Astrocyte (in vitro differentiated cells and primary cell): ENCODE measurements at regions not wholly inside any gene's neighbourhood (a gene's known extent, or its start where the extent isn't known, plus 50 kb on each side); places are given as distances from the start of the nearest gene placed in this dataset.

Experiments used
- DNase-seq: peaks from one replicate; pipeline ENCODE4 v3.0.0-alpha.2; 2010; ENCODE audit warnings: low read depth
- FAIRE-seq: peaks from 2 replicates; lab custom pipeline; 2011; peaks lifted over from hg19 to GRCh38; lab: Jason Lieb, UNC
- H2AFZ ChIP-seq: 2 replicates; pipeline ENCODE4 v1.6.0; 2012; ENCODE audit warnings: low read depth, low read length, inconsistent platforms
- H3K27ac ChIP-seq: 2 replicates; pipeline ENCODE4 v1.5.1; 2011; ENCODE audit warnings: low read depth, low read length, inconsistent platforms
- H3K27me3 ChIP-seq: 2 replicates; pipeline ENCODE4 v1.6.0; 2011; ENCODE audit warnings: low read length, inconsistent platforms; ENCODE audit not compliant: insufficient read depth
- H3K36me3 ChIP-seq: 2 replicates; pipeline ENCODE4 v1.5.1; 2011; ENCODE audit warnings: low read length, inconsistent platforms; ENCODE audit not compliant: insufficient read depth
- H3K4me1 ChIP-seq: 2 replicates; pipeline ENCODE4 v1.5.1; 2011; ENCODE audit warnings: low read length, inconsistent platforms; ENCODE audit not compliant: insufficient read depth
- H3K4me2 ChIP-seq: 2 replicates; pipeline ENCODE4 v1.6.0; 2012; ENCODE audit warnings: low read length, inconsistent platforms
- H3K4me3 ChIP-seq: 2 replicates; pipeline ENCODE4 v1.5.1; 2011; ENCODE audit warnings: low read depth, mild to moderate bottlenecking, low read length, inconsistent platforms; ENCODE audit not compliant: insufficient read depth
- H3K79me2 ChIP-seq: 2 replicates; pipeline ENCODE4 v1.6.0; 2012; ENCODE audit warnings: mild to moderate bottlenecking, low read length, inconsistent platforms; ENCODE audit not compliant: insufficient read depth
- H3K9ac ChIP-seq: 2 replicates; pipeline ENCODE4 v1.6.0; 2012; ENCODE audit warnings: mild to moderate bottlenecking, low read length, inconsistent platforms
- H3K9me3 ChIP-seq: 2 replicates; pipeline ENCODE4 v1.5.1; 2012; ENCODE audit warnings: low read depth, mild to moderate bottlenecking, low read length, inconsistent platforms; ENCODE audit not compliant: insufficient read depth
- H4K20me1 ChIP-seq: 2 replicates; pipeline ENCODE4 v1.6.0; 2012; ENCODE audit warnings: low read length, inconsistent platforms; ENCODE audit not compliant: insufficient read depth
- H3K27ac Mint-ChIP-seq: one replicate; pipeline ENCODE4 v1.8.0; 2021; ENCODE audit warnings: mild to moderate bottlenecking, mixed read lengths; ENCODE audit not compliant: unreplicated experiment
- H3K27me3 Mint-ChIP-seq: one replicate; pipeline ENCODE4 v1.8.0; 2021; ENCODE audit warnings: low read depth, mixed read lengths; ENCODE audit not compliant: unreplicated experiment
- H3K36me3 Mint-ChIP-seq: one replicate; pipeline ENCODE4 v1.8.0; 2021; ENCODE audit warnings: low read depth, mixed read lengths; ENCODE audit not compliant: unreplicated experiment
- H3K4me1 Mint-ChIP-seq: one replicate; pipeline ENCODE4 v1.8.0; 2021; ENCODE audit warnings: low read depth, mixed read lengths; ENCODE audit not compliant: unreplicated experiment
- H3K4me3 Mint-ChIP-seq: one replicate; pipeline ENCODE4 v1.8.0; 2021; ENCODE audit warnings: mild to moderate bottlenecking, moderate library complexity, mixed read lengths; ENCODE audit not compliant: unreplicated experiment
- H3K9me3 Mint-ChIP-seq: one replicate; pipeline ENCODE4 v1.8.0; 2021; ENCODE audit warnings: mild to moderate bottlenecking, mixed read lengths; ENCODE audit not compliant: unreplicated experiment
- EZH2 ChIP-seq: IDR thresholded peaks from 2 replicates; pipeline ENCODE4 v1.6.1; 2012; ENCODE audit warnings: mild to moderate bottlenecking, low read length, inconsistent platforms; ENCODE audit not compliant: insufficient read depth
- TF ChIP-seq, protein P1 (sequence below): IDR thresholded peaks from 2 replicates; pipeline ENCODE4 v1.5.1; 2011; ENCODE audit warnings: low read depth, mild to moderate bottlenecking, inconsistent platforms, low read length, moderate library complexity; ENCODE audit not compliant: insufficient read depth

DNA sequence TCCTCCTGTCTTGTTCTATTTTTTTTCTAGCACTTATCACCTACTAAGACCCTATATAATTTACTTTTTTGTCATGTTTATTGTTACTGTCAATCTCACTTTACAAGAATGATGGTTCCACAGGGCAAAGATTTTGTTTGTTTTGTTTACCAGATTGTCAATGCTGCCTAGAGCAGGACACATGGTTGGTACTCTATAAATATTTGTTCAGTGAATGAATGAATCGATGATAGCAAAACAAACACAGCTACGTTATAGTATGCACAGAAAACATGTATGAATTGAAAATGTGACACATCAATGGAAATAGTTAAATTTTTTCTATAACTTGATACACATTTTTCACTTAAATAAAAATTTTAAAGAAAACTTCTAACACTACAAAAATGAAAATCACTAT, 67.1 kb upstream of the KRR1 start:
- Mint-ChIP-seq H3K27me3 (no peaks in the 10 kb centered on the region), H3K4me1 (no peaks in the 10 kb centered on the region), H3K4me3 (no peak overlapping the region), H3K36me3 (no peaks in the 10 kb centered on the region), H3K27ac (no peak overlapping the region), H3K9me3 (no peaks in the 10 kb centered on the region)
- no peaks in the 10 kb centered on the region for H3K9me3 ChIP-seq
- H4K20me1 ChIP-seq = no peaks in the 10 kb centered on the region
- no peaks in the 10 kb centered on the region for H3K79me2 ChIP-seq
- no peak for DNase-seq
- TF ChIP-seq, protein P1, sequence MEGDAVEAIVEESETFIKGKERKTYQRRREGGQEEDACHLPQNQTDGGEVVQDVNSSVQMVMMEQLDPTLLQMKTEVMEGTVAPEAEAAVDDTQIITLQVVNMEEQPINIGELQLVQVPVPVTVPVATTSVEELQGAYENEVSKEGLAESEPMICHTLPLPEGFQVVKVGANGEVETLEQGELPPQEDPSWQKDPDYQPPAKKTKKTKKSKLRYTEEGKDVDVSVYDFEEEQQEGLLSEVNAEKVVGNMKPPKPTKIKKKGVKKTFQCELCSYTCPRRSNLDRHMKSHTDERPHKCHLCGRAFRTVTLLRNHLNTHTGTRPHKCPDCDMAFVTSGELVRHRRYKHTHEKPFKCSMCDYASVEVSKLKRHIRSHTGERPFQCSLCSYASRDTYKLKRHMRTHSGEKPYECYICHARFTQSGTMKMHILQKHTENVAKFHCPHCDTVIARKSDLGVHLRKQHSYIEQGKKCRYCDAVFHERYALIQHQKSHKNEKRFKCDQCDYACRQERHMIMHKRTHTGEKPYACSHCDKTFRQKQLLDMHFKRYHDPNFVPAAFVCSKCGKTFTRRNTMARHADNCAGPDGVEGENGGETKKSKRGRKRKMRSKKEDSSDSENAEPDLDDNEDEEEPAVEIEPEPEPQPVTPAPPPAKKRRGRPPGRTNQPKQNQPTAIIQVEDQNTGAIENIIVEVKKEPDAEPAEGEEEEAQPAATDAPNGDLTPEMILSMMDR = no peak
- TF ChIP-seq EZH2 = no peak
- H3K4me3 ChIP-seq = no peak overlapping the region
- no peaks in the 10 kb centered on the region for H3K36me3 ChIP-seq
- H3K9ac ChIP-seq = no peak overlapping the region
- no peak overlapping the region for H3K4me2 ChIP-seq
- H2AFZ ChIP-seq = no peak overlapping the region
- H3K4me1 ChIP-seq = no peaks in the 10 kb centered on the region
- H3K27ac ChIP-seq = no peak overlapping the region
- H3K27me3 ChIP-seq = no peaks in the 10 kb centered on the region
- FAIRE-seq = no peak

DNA sequence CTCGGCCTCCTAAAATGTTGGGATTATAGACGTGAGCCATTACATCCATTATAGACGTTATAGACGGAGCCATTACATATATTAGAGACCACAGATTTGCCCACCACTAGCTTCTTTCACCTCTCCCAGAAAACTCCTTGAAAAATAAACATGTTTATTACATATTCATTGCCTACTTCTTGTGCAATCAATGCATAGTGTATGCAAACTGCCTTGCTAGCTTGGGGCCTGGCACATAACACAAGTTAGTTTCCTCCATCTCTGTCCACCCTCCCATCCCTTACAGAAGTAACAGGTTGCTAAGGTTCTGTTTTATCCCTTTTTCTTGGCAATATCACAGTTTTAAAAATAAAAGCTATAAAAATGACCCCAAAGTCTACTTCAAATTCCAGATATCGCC, 66.4 kb upstream of the KRR1 start:
- H3K27me3 Mint-ChIP-seq = no peaks in the 10 kb centered on the region
- no peaks in the 10 kb centered on the region for H3K36me3 Mint-ChIP-seq
- H3K27ac Mint-ChIP-seq = no peak overlapping the region
- H2AFZ ChIP-seq = no peak overlapping the region
- no peaks in the 10 kb centered on the region for H3K79me2 ChIP-seq
- H3K27ac ChIP-seq = no peak overlapping the region
- no peak overlapping the region for H3K4me2 ChIP-seq
- no peaks in the 10 kb centered on the region for H3K4me1 Mint-ChIP-seq
- no peaks in the 10 kb centered on the region for H3K27me3 ChIP-seq
- H3K9me3 ChIP-seq = no peaks in the 10 kb centered on the region
- no peak for FAIRE-seq
- H4K20me1 ChIP-seq = no peaks in the 10 kb centered on the region
- H3K4me1 ChIP-seq = no peaks in the 10 kb centered on the region
- TF ChIP-seq, protein P1 = no peak
- no peak for TF ChIP-seq EZH2
- no peaks in the 10 kb centered on the region for H3K36me3 ChIP-seq
- no peak overlapping the region for H3K4me3 Mint-ChIP-seq
- H3K9ac ChIP-seq = no peak overlapping the region
- no peak overlapping the region for H3K4me3 ChIP-seq
- H3K9me3 Mint-ChIP-seq = no peaks in the 10 kb centered on the region
- no peak for DNase-seq

DNA sequence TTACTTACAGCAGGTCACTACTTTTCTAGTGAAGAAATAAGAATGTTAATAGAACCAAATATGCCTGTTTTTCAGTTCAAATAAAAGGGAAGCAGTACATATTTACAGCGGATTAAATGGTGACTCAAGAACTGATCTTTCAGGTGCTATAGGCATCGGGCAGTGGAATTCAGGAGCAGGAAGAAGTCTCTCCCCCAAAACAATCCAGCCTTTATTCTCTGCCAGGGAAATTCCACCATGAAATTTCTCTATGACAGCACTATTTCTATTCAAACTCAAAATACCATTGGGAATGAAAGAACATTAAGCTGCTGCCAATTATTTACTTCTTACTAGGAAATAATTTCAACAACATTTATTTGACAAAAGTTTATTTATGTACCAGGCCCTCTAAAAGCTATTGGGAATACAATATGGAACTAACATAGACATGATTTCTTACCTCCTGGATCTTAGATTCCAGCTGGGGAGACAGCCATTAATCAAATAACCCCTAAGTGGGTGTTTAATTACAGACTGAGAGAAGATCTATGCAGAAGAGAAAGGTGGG, 60.3 kb upstream of the KRR1 start:
- TF ChIP-seq, protein P1 = no peak
- no peak for TF ChIP-seq EZH2
- no peaks in the 10 kb centered on the region for H3K4me1 Mint-ChIP-seq
- no peak overlapping the region for H3K9ac ChIP-seq
- H3K79me2 ChIP-seq = no peaks in the 10 kb centered on the region
- no peak overlapping the region for H3K4me3 Mint-ChIP-seq
- FAIRE-seq (no peak), DNase-seq (no peak)
- H3K36me3 ChIP-seq = no peaks in the 10 kb centered on the region
- H4K20me1 ChIP-seq = no peaks in the 10 kb centered on the region
- H3K9me3 ChIP-seq = no peaks in the 10 kb centered on the region
- no peaks in the 10 kb centered on the region for H3K4me1 ChIP-seq
- no peak overlapping the region for H3K27ac Mint-ChIP-seq
- H3K27me3 Mint-ChIP-seq = no peaks in the 10 kb centered on the region
- H3K4me2 ChIP-seq = no peak overlapping the region
- H2AFZ ChIP-seq = no peak overlapping the region
- H3K27me3 ChIP-seq = no peaks in the 10 kb centered on the region
- no peak overlapping the region for H3K4me3 ChIP-seq
- H3K9me3 Mint-ChIP-seq = peaks cover 2% of the 10 kb centered on the region
- H3K27ac ChIP-seq = no peak overlapping the region
- H3K36me3 Mint-ChIP-seq = no peaks in the 10 kb centered on the region
